Naive thymus-derived CD4-positive, alpha-beta T cell (primary cell): ENCODE measurements at regions not wholly inside any gene's neighbourhood (a gene's known extent, or its start where the extent isn't known, plus 50 kb on each side); places are given as distances from the start of the nearest gene placed in this dataset.

Source experiments
- ATAC-seq: fragments of 150-1000 bp; cut with Tn5 transposase; 2 replicates; pipeline ENCODE4 v1.10.0; 2021; ENCODE audit warnings: mild to moderate bottlenecking, moderate library complexity
- CTCF ChIA-PET: fragments of 350-600 bp; sonication (Branson Sonifier 250); formaldehyde crosslinking; loops from one replicate; lab custom pipeline; 2021; ENCODE audit warnings: antibody characterized with exemption; lab: Charles Lee
- POLR2A ChIA-PET: fragments of 350-600 bp; sonication (Branson Sonifier 250); formaldehyde crosslinking; loops from one replicate; lab custom pipeline; 2021; ENCODE audit warnings: antibody characterized with exemption, inconsistent platforms; lab: Charles Lee
- DNase-seq, 9 donors: peaks; one replicate each; pipeline versions ENCODE4 v3.0.0 to v3.0.0-alpha.2; 2020 to 2022; ENCODE audit warnings: mixed read lengths in 1 of 9
- H3K27ac ChIP-seq: one replicate; pipeline ENCODE4 v1.7.0; 2013; ENCODE audit warnings: mild to moderate bottlenecking, low read depth, low read length, moderate library complexity
- H3K27me3 ChIP-seq, 2 donors: one replicate each; pipeline ENCODE4 v1.7.0; 2013; ENCODE audit warnings: low read length in 2 of 2, mild to moderate bottlenecking in 2 of 2, moderate library complexity in 2 of 2; ENCODE audit not compliant: control insufficient read depth in 2 of 2, insufficient read depth in 2 of 2
- H3K36me3 ChIP-seq, 3 experiments: 1 replicate in 2 of 3; 2 replicates in 1 of 3; pipeline ENCODE4 v1.7.0; 2013; ENCODE audit warnings: low read length in 3 of 3, mild to moderate bottlenecking in 3 of 3, moderate library complexity in 1 of 3; ENCODE audit not compliant: insufficient read depth in 3 of 3, control insufficient read depth in 2 of 3
- H3K4me1 ChIP-seq, 2 donors: one replicate each; pipeline ENCODE4 v1.7.0; 2013; ENCODE audit warnings: low read length in 2 of 2, mild to moderate bottlenecking in 2 of 2, moderate library complexity in 1 of 2; ENCODE audit not compliant: control insufficient read depth in 2 of 2, insufficient read depth in 2 of 2
- H3K4me3 ChIP-seq: 2 replicates; pipeline ENCODE4 v1.7.0; 2013; ENCODE audit warnings: mild to moderate bottlenecking, low read length
- H3K9me3 ChIP-seq, 3 experiments: 1 replicate in 2 of 3; 2 replicates in 1 of 3; pipeline ENCODE4 v1.7.0; 2013; ENCODE audit warnings: low read length in 3 of 3; ENCODE audit not compliant: control insufficient read depth in 2 of 3
- H3K27ac Mint-ChIP-seq, 9 donors: one replicate each; pipeline ENCODE4 v1.8.0; 2020 to 2022; ENCODE audit warnings: mixed read lengths in 9 of 9, mild to moderate bottlenecking in 8 of 9, moderate library complexity in 5 of 9, inconsistent platforms in 2 of 9
- H3K27me3 Mint-ChIP-seq, 5 donors: one replicate each; pipeline ENCODE4 v1.8.0; 2021 to 2022; ENCODE audit warnings: mixed read lengths in 5 of 5, mild to moderate bottlenecking in 1 of 5
- H3K36me3 Mint-ChIP-seq, 5 donors: one replicate each; pipeline ENCODE4 v1.8.0; 2020 to 2022; ENCODE audit warnings: mixed read lengths in 5 of 5, mild to moderate bottlenecking in 3 of 5, inconsistent platforms in 1 of 5
- H3K4me1 Mint-ChIP-seq, 7 donors: one replicate each; pipeline ENCODE4 v1.8.0; 2020 to 2022; ENCODE audit warnings: mixed read lengths in 7 of 7, mild to moderate bottlenecking in 3 of 7, inconsistent platforms in 1 of 7
- H3K4me3 Mint-ChIP-seq, 10 donors: one replicate each; pipeline ENCODE4 v1.8.0; 2020 to 2022; ENCODE audit warnings: mild to moderate bottlenecking in 10 of 10, mixed read lengths in 10 of 10, moderate library complexity in 6 of 10, inconsistent platforms in 2 of 10
- H3K9me3 Mint-ChIP-seq, 11 donors: one replicate each; pipeline ENCODE4 v1.8.0; 2020 to 2022; ENCODE audit warnings: mixed read lengths in 11 of 11, mild to moderate bottlenecking in 4 of 11, inconsistent platforms in 1 of 11, moderate library complexity in 1 of 11
- intact Hi-C, 2 donors: fragments of 100-400 bp; cut with micrococcal nuclease; formaldehyde crosslinking; loops; one replicate each; pipeline ENCODE4 v1.15.1; 2023

- Mint-ChIP-seq H3K4me3 (no peak overlapping the region), H3K9me3 (peaks cover 0 to 29% (median 17%) of the 10 kb centered on the region in 11 donors), H3K27ac (no peak overlapping the region), H3K4me1 (no peaks in the 10 kb centered on the region), H3K36me3 (peaks cover 0 to 8% (median 0%) of the 10 kb centered on the region in 5 donors), H3K27me3 (peaks cover 0 to 7% (median 0%) of the 10 kb centered on the region in 5 donors)
- no peak for DNase-seq
- no peak for ATAC-seq
- POLR2A ChIA-PET: no interaction called here
- CTCF ChIA-PET: no interaction called here
- H3K9me3 ChIP-seq: peaks cover 0 to 3% (median 0%) of the 10 kb centered on the region in 3 experiments
- no peaks in the 10 kb centered on the region for H3K27me3 ChIP-seq
- intact Hi-C loops: no loop called here
- H3K4me1 ChIP-seq: no peaks in the 10 kb centered on the region
- no peak overlapping the region for H3K27ac ChIP-seq
- H3K36me3 ChIP-seq: no peaks in the 10 kb centered on the region
- H3K4me3 ChIP-seq: no peak overlapping the region
Observed at GRCh38 chr13:106723036-106723435, 155.1 kb upstream of the ARGLU1 start.

DNA sequence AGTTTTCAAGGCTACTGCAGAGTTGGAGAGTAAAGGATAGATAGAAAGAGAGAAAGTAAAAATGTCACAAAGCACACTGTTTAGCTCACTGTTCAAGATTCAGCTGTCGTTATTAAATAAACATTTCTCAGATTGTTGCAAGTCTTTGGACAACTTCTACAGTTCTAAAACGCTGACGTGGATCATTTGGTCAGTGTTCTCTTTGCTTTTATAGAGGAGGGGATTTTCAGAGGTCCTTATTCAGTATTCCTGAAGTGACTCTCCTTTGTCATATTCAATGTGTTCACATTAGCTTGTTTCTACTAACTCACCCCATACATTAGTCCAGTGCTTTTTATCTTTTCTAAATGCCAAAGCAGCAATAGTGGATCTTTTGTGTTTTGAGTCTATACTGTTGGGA is 154.7 kb upstream of the ARGLU1 start:
- Histone ChIP-seq H3K27ac (no peak overlapping the region), H3K9me3 (peaks cover 0 to 3% (median 0%) of the 10 kb centered on the region in 3 experiments), H3K4me3 (no peak overlapping the region), H3K4me1 (no peaks in the 10 kb centered on the region), H3K36me3 (no peaks in the 10 kb centered on the region), H3K27me3 (no peaks in the 10 kb centered on the region)
- Mint-ChIP-seq H3K36me3 (peaks cover 0 to 8% (median 0%) of the 10 kb centered on the region in 5 donors), H3K4me3 (no peak overlapping the region), H3K27me3 (peaks cover 0 to 7% (median 0%) of the 10 kb centered on the region in 5 donors), H3K9me3 (peaks cover 0 to 33% (median 21%) of the 10 kb centered on the region in 11 donors), H3K4me1 (no peaks in the 10 kb centered on the region), H3K27ac (no peak overlapping the region)
- intact Hi-C loops: no loop called here
- ATAC-seq (no peak), DNase-seq (no peak)
- CTCF ChIA-PET: no interaction called here
- POLR2A ChIA-PET: no interaction called here

DNA sequence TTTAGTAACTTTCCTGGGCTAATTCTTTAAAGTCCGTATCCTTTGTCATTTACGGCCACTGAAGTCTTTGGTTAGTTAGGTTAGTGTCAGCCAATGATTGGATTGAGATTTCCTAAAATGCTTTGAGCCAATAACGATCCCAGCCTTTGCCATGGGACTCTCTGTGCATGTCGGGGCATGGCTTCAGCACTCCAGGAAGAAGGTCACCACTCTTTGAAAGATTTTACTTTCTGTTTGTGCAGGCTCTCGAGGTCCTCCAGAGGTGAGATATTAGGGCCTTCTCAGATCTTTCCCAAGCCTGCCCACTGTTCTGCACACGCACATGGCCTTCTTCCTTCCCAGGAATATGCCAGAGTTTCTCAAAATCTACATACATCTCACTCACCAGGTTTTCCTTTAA is 153.7 kb upstream of the ARGLU1 start:
- Mint-ChIP-seq H3K27me3 (peaks cover 0 to 7% (median 0%) of the 10 kb centered on the region in 5 donors), H3K4me1 (no peaks in the 10 kb centered on the region), H3K27ac (no peak overlapping the region), H3K4me3 (no peak overlapping the region), H3K36me3 (peaks cover 0 to 8% (median 0%) of the 10 kb centered on the region in 5 donors), H3K9me3 (peaks cover 0 to 37% (median 25%) of the 10 kb centered on the region in 11 donors)
- ChIA-PET CTCF (no interaction called here), POLR2A (no interaction called here)
- H3K36me3 ChIP-seq: no peaks in the 10 kb centered on the region
- intact Hi-C loops: no loop called here
- no peaks in the 10 kb centered on the region for H3K4me1 ChIP-seq
- H3K4me3 ChIP-seq: no peak overlapping the region
- H3K27me3 ChIP-seq: no peaks in the 10 kb centered on the region
- no peak for DNase-seq
- H3K27ac ChIP-seq: no peak overlapping the region
- H3K9me3 ChIP-seq: peaks cover 0 to 3% (median 0%) of the 10 kb centered on the region in 3 experiments
- ATAC-seq: no peak

GRCh38 chr13:106714271-106714982 is 146.5 kb upstream of the ARGLU1 start:
- H3K4me1 Mint-ChIP-seq: no peaks in the 10 kb centered on the region

GRCh38 chr13:106712381-106712780 is 144.4 kb upstream of the ARGLU1 start:
- no peak for ATAC-seq
- ChIA-PET POLR2A (no interaction called here), CTCF (no interaction called here)

More at GRCh38 chr13:106714271-106714982, 146.5 kb upstream of the ARGLU1 start:
- Histone ChIP-seq H3K4me3 (no peak overlapping the region), H3K4me1 (no peaks in the 10 kb centered on the region), H3K36me3 (no peaks in the 10 kb centered on the region), H3K27ac (no peak overlapping the region), H3K9me3 (no peaks in the 10 kb centered on the region), H3K27me3 (no peaks in the 10 kb centered on the region)
- ChIA-PET CTCF (no interaction called here), POLR2A (no interaction called here)
- ATAC-seq (no peak), DNase-seq (no peak)
- H3K4me3 Mint-ChIP-seq: no peak overlapping the region
- intact Hi-C loops: no loop called here
- peaks cover 0 to 29% (median 15%) of the 10 kb centered on the region in 11 donors for H3K9me3 Mint-ChIP-seq
- H3K27ac Mint-ChIP-seq: no peak overlapping the region
- H3K36me3 Mint-ChIP-seq: peaks cover 0 to 8% (median 0%) of the 10 kb centered on the region in 5 donors
- no peaks in the 10 kb centered on the region for H3K27me3 Mint-ChIP-seq

GRCh38 chr13:106710266-106710665 is 142.3 kb upstream of the ARGLU1 start:
- Mint-ChIP-seq H3K27me3 (peaks cover 0 to 5% (median 0%) of the 10 kb centered on the region in 5 donors), H3K4me3 (no peak overlapping the region), H3K4me1 (no peaks in the 10 kb centered on the region), H3K27ac (no peak overlapping the region), H3K9me3 (peaks cover 0 to 6% (median 0%) of the 10 kb centered on the region in 11 donors), H3K36me3 (no peaks in the 10 kb centered on the region)
- H3K36me3 ChIP-seq: no peaks in the 10 kb centered on the region
- no peak overlapping the region for H3K27ac ChIP-seq
- DNase-seq: no peak
- ChIA-PET CTCF (no interaction called here), POLR2A (no interaction called here)
- no peaks in the 10 kb centered on the region for H3K9me3 ChIP-seq
- intact Hi-C loops: no loop called here
- H3K27me3 ChIP-seq: no peaks in the 10 kb centered on the region
- ATAC-seq: no peak
- no peak overlapping the region for H3K4me3 ChIP-seq
- no peaks in the 10 kb centered on the region for H3K4me1 ChIP-seq

More at GRCh38 chr13:106712381-106712780, 144.4 kb upstream of the ARGLU1 start:
- no peaks in the 10 kb centered on the region for H3K4me1 ChIP-seq
- no peak for DNase-seq
- H3K4me3 Mint-ChIP-seq: no peak overlapping the region
- H3K27ac Mint-ChIP-seq: no peak overlapping the region
- no peaks in the 10 kb centered on the region for H3K4me1 Mint-ChIP-seq
- H3K36me3 ChIP-seq: no peaks in the 10 kb centered on the region
- no peak overlapping the region for H3K27ac ChIP-seq
- peaks cover 0 to 12% (median 3%) of the 10 kb centered on the region in 11 donors for H3K9me3 Mint-ChIP-seq
- intact Hi-C loops: no loop called here
- no peaks in the 10 kb centered on the region for H3K9me3 ChIP-seq
- no peaks in the 10 kb centered on the region for H3K27me3 ChIP-seq
- H3K36me3 Mint-ChIP-seq: no peaks in the 10 kb centered on the region
- no peak overlapping the region for H3K4me3 ChIP-seq
- peaks cover 0 to 5% (median 0%) of the 10 kb centered on the region in 5 donors for H3K27me3 Mint-ChIP-seq

GRCh38 chr13:106709522-106709921 is 141.6 kb upstream of the ARGLU1 start:
- Histone ChIP-seq H3K4me3 (no peak overlapping the region), H3K4me1 (no peaks in the 10 kb centered on the region), H3K27me3 (no peaks in the 10 kb centered on the region), H3K36me3 (no peaks in the 10 kb centered on the region), H3K27ac (no peak overlapping the region), H3K9me3 (no peaks in the 10 kb centered on the region)
- Mint-ChIP-seq H3K9me3 (peaks cover 0 to 6% (median 0%) of the 10 kb centered on the region in 11 donors), H3K36me3 (no peaks in the 10 kb centered on the region), H3K27me3 (peaks cover 0 to 10% (median 4%) of the 10 kb centered on the region in 5 donors), H3K27ac (no peak overlapping the region), H3K4me1 (no peaks in the 10 kb centered on the region), H3K4me3 (no peak overlapping the region)
- ATAC-seq (no peak), DNase-seq (no peak)
- intact Hi-C loops: no loop called here
- POLR2A ChIA-PET: no interaction called here
- CTCF ChIA-PET: no interaction called here
